HG02678 (cell line): ENCODE measurements at regions not wholly inside any gene's neighbourhood (a gene's known extent, or its start where the extent isn't known, plus 50 kb on each side); places are given as distances from the start of the nearest gene placed in this dataset.
"Not testable (repeated sequence)": the region's sequence is repeated elsewhere in the genome, so short reads cannot be mapped to it uniquely, and the experiment has no call there.

Experiments
- ATAC-seq: cut with Tn5 transposase; IDR thresholded peaks from one replicate; pipeline ENCODE4 v1.9.1; 2021; ENCODE audit warnings: mild to moderate bottlenecking, moderate library complexity; ENCODE audit not compliant: unreplicated experiment

DNA sequence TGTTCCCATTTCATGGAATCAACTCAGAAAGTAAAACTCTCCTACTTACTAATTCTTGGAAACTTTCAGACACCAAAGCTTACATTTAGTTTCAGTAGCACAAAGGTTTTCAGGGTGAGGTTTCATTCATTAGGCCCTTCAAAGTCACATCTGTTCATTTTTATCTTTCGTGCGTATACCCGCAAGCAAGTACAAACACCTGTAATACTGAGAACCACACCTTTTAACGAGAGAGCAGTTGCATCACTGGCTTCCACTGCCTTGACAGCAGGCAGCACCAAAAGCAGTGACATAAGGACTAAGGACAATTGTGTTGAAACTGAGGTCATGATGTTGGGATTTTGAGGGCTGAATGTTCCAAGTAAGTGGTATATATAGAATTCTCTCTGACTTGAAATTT lies 60.5 kb downstream of the GOLGA6L22 start:
- not testable (repeated sequence) for ATAC-seq

- ATAC-seq = not testable (repeated sequence)
Measured at GRCh38 chr15:22526537-22526936, 67.8 kb downstream of the GOLGA6L22 start.

GRCh38 chr15:22527016-22527415 lies 68.3 kb downstream of the GOLGA6L22 start:
- ATAC-seq = not testable (repeated sequence)

DNA sequence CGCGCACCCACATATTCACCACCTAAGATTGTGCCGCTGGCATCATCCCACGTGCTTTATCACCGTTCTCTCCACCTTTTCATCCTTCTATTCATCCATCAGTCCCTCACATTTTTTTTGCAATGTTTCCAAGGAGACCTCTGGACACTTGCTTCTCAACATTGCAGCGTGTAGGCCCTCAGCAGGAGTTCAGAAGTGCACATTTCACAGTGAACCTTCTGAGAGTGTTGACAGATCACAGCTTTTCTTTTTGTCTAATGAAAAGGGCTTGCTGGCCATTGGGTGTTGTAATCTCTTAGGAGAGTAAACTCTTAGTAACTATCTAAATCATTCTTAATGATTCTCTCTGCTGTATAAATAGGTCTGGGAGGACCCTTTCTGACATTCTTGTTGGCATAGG lies 70.5 kb downstream of the GOLGA6L22 start:
- ATAC-seq = not testable (repeated sequence)

- ATAC-seq = not testable (repeated sequence)
Measured at GRCh38 chr15:22559701-22560100, 101.0 kb downstream of the GOLGA6L22 start.

- ATAC-seq = not testable (repeated sequence)
Measured at GRCh38 chr15:22561716-22562115, 103.0 kb downstream of the GOLGA6L22 start.

DNA sequence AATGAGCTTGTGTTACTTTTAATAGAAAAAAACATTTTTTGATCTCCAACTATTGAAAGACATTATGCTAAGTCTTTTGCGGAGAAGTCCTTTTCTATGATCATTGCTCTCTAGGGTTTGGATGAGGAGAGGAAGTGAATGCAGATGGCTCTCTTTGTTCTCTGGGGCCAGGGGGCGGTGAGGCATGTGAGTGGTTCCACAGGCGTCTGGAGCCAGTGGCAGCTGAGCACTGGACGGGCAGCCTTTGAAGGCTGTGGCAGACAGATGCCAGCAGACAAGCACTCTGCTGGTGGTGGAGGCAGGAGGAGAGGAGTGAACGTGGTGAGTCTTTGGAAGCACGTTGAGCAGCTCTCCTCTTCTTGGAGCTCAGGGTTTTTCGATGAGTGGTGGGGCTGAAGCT lies 107.8 kb downstream of the GOLGA6L22 start:
- ATAC-seq = not testable (repeated sequence)

- ATAC-seq = not testable (repeated sequence)
Measured at GRCh38 chr15:22569486-22569885, 110.8 kb downstream of the GOLGA6L22 start.

DNA sequence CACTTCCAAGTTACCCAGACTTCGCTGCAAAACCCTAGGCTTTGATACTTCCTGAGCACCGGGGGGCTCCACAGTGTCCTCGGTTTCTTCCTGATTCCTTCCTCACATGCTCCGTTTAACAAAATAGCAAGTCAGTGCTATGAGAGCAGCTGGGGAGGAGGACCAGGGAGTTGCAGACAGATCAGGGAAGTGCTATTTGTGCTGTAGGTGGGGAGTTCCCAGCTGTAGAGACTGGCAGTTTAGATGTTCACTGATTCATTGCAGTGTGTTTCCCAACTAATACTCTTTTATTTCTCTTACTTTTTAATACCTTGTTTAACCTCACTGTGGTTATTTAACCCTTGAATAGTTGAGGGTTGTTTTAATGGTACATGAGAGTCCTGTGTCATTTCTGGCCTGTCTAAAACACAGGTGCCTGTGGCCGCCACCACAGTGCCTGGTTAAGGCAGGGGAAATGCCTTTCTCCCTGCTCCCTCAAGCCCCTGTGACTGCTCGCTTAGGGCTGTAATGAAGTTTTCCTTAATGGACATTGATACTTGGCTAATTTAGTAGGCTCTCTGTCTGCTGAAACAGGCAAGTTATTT lies 113.5 kb downstream of the GOLGA6L22 start:
- not testable (repeated sequence) for ATAC-seq

DNA sequence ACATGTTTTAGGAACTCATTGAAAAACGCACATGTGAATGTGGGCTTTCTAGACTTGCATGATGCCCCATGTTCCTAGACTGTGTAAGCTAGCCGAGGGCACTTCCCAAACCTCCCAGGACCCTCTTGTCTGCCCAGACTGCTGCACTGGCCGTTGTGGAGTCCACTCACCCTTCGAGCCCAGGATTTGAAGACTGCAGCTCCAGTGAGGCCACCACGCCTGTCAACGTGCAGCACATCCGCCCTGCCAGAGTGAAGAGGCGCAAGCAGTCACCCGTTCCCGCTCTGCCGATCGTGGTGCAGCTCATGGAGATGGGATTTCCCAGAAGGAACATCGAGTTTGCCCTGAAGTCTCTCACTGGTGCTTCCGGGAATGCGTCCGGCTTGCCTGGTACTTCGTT lies 114.1 kb downstream of the GOLGA6L22 start:
- ATAC-seq = not testable (repeated sequence)

GRCh38 chr15:22577828-22578227 lies 119.1 kb downstream of the GOLGA6L22 start:
- not testable (repeated sequence) for ATAC-seq

DNA sequence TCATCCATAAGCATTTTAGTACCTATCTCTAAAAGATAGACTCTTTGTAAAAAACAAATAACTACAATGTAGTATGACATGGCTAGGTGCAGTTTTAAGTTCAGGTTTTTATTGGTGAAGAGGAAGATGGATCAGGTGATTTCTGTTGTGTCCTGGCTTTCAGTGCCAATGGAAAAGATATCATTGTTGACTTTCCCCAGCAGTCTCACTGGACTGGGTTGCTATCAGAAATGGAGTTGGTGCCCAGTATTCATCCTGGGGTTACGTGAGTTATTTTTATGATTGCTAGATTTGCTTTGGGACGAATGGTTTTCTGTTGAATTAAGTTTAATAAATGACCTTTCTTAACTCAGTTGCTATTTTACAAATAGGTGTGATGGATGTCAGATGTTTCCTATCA lies 120.5 kb downstream of the GOLGA6L22 start:
- ATAC-seq = not testable (repeated sequence)

GRCh38 chr15:22587391-22587790 lies 128.7 kb downstream of the GOLGA6L22 start:
- not testable (repeated sequence) for ATAC-seq

DNA sequence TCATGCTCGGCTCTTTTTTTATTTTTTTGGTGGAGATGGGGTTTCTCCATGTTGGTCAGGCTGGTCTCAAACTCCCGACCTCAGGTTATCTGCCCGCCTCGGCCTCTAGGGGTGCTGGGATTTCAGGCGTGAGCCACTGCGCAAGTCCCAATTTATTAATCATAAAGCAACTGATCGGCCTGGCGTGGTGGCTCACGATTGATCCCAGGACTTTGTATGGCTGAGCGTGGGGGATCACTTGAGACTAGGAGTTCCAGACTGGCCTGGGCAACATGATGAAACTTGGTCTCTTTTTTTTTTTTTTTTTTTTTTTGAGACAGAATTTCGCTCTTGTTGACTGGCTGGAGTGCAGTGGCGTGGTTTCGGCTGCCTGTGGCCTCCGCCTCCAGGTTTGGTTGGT lies 139.8 kb downstream of the GOLGA6L22 start:
- ATAC-seq = not testable (repeated sequence)

- not testable (repeated sequence) for ATAC-seq
Measured at GRCh38 chr15:22599526-22600320, 141.0 kb downstream of the GOLGA6L22 start.

DNA sequence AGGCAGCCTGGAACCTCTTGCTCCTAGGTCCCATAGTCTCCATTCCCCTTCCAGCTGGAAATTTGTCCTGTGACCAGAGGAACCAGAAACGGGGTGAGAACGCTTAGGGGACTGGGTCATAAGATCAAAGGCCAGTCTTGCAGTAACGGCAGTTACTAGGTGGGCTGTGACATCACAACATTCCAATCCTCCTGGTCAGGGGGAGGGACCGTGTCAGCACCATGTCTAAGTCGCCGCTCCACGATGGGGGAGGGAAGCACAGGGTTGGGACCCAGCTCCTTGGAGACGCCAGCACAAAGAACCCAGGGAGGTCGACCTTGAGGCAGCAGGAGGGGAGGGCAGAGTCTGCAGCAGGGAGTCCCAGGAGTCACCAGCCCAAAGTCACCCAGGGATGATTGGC lies 158.3 kb downstream of the GOLGA6L22 start:
- ATAC-seq = not testable (repeated sequence)

DNA sequence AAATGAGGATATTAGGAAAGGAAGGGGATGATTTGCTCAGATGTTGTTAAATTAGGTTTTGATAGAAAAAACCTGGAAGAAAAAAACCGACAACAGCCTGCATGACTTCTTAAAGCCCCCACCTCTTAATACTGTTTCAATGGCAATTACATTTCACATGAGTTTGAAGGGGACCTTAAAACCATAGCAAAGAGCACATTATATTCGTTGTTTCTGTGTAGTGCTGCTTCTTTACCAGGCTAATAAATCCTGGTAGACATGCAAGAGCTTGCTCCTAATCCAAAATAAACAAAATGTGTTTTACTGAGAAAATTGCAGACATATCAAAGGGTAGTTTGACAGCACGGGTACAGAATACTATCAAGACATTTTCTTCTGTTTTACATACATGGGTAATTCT lies 154.7 kb upstream of the NIPA1 start:
- ATAC-seq = not testable (repeated sequence)

DNA sequence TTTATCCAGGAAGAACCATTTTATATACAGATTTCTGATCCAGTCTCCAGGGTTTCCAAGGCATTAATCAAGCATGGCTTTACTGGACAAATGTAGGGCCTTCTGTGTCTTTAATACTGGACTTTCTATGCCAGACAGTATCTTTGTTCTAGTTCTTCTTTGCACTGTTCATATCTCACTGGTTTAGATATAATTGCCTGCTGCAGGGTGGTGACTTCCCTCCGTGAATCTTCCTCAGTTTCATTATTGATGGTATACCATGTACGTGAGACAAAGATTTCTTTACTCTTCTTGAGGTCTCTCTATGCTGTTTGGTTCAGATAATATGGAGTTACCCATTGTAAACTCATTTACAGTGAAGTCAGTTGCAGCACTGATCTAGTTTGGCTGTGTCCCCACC lies 146.5 kb upstream of the NIPA1 start:
- ATAC-seq = not testable (repeated sequence)

GRCh38 chr15:22649458-22649857 lies 137.0 kb upstream of the NIPA1 start:
- ATAC-seq = not testable (repeated sequence)

DNA sequence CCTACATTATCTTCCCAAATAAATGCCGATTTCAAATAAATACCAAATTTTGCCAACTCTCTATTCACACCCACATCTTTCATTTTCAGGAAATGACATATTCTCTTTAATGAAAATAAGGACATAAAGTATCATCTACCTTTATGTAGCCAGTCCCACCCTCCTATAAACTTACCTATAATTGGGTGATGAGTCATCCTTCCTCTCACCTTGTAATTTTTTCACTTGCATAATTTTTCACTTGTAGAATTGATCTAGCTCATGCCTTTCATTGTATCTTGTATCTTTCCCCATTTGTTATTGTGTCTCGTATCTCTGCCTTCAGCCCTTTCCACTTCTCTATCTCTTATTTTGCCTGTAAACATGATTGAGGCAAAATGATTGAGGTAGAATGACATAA lies 135.3 kb upstream of the NIPA1 start:
- ATAC-seq = not testable (repeated sequence)

DNA sequence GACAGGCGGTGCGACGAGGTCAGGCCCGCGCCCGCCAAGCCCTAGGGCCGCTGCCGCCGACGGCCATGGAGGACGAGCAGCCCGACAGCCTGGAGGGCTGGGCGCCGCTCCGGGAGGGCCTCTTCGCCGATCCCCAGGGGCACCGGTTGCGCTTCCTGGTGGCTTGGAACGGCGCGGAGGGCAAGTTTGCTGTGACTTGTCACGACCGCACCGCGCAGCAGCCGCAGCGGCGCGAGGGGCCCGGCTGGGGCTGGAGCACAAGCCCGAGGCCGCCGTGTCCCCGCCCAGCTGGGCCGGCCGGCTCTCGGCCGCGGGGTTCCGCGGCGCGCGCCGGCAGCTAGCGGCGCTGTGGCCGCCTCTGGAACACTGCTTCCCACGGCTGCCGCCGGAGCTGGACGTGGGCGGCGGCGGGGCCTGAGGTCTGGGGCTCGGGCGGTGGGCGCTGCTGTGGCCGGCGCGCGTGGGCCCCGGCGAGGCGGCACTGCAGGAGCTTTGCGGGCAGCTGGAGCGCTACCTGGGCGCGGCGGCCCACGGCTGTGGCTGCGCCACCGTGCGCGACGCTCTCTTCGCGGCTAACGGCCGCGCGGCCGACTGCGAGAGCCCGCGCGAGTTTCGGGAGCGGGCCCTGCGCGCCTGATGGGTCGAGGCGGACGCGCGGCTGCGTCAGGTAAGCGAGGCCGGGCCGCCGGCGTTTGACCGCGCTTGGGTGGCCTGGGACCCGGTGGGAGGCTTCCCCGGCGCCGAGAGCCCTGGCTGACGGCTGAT lies 122.0 kb upstream of the NIPA1 start:
- ATAC-seq = peak; percentile 74
